Esophagus squamous epithelium (tissue), 5 donors: ENCODE measurements at regions not wholly inside any gene's neighbourhood (a gene's known extent, or its start where the extent isn't known, plus 50 kb on each side); places are given as distances from the start of the nearest gene placed in this dataset.

Experiments used
- DNase-seq: peaks from one replicate; lab custom pipeline; 2025; lab: John Stamatoyannopoulos, UW
- H3K27ac ChIP-seq, 4 donors: fragments of 200-600 bp; sonication (generic); one replicate each; pipeline ENCODE4 v1.5.1; 2016 to 2019; ENCODE audit warnings: mild to moderate bottlenecking in 1 of 4
- H3K27me3 ChIP-seq, 4 donors: fragments of 200-600 bp; sonication (generic); 1 replicate in 3 of 4; 2 replicates in 1 of 4; pipeline versions ENCODE4 v1.5.1 to v1.6.0; 2017 to 2021; ENCODE audit warnings: antibody characterized with exemption in 1 of 4
- H3K36me3 ChIP-seq, 3 donors: fragments of 200-600 bp; sonication (generic); one replicate each; pipeline ENCODE4 v1.5.1; 2016 to 2019
- H3K4me1 ChIP-seq, 3 donors: fragments of 200-600 bp; sonication (generic); one replicate each; pipeline ENCODE4 v1.5.1; 2017 to 2019
- H3K4me3 ChIP-seq, 4 donors: fragments of 200-600 bp; sonication (generic); 1 replicate in 3 of 4; 2 replicates in 1 of 4; pipeline ENCODE4 v1.5.1; 2016 to 2019; ENCODE audit warnings: mild to moderate bottlenecking in 2 of 4, moderate library complexity in 1 of 4
- H3K9me3 ChIP-seq, 3 donors: fragments of 200-600 bp; sonication (generic); one replicate each; pipeline ENCODE4 v1.5.1; 2016 to 2019
- CTCF ChIP-seq, 6 experiments: fragments of 450-650 bp in 4 of 6; fragments of 200-600 bp in 2 of 6; sonication (generic) in 2 of 6; IDR thresholded peaks; one replicate each; pipeline ENCODE4 v1.5.1; 2016 to 2019; ENCODE audit warnings: antibody characterized with exemption in 6 of 6, mild to moderate bottlenecking in 4 of 6, moderate library complexity in 4 of 6
- POLR2A ChIP-seq, 4 donors: fragments of 450-650 bp; IDR thresholded peaks; one replicate each; pipeline ENCODE4 v1.6.1; 2017; ENCODE audit warnings: antibody characterized with exemption in 4 of 4, mild to moderate bottlenecking in 4 of 4, moderate library complexity in 3 of 4
- WGBS, 2 donors: methylation state at CpG; one replicate each; pipeline ENCODE4 v1.1.5; 2018; 5-methylcytosine and 5-hydroxymethylcytosine counted together
- intact Hi-C: fragments of 100-400 bp; cut with DNase I; formaldehyde crosslinking; loops from one replicate; pipeline ENCODE4 v1.15.0; 2022
- donor health status: DM: yes; HTN: yes; CAD: no.

GRCh38 chr18:42310956-42311355 is 355.9 kb downstream of the PIK3C3 start:
- 32 to 45% methylated on average over 3 of the region's 3 CpGs for WGBS, 2 donors
- TF ChIP-seq POLR2A (IDR thresholded peaks at IDR 0.05): no peak
- H3K4me3 ChIP-seq: no peak overlapping the region
- no peaks in the 10 kb centered on the region for H3K4me1 ChIP-seq
- no peak overlapping the region for H3K27ac ChIP-seq
- H3K36me3 ChIP-seq: no peaks in the 10 kb centered on the region
- H3K9me3 ChIP-seq: no peaks in the 10 kb centered on the region
- intact Hi-C loops: no loop called here
- DNase-seq: no peak
- no peaks in the 10 kb centered on the region for H3K27me3 ChIP-seq

- H3K27ac ChIP-seq: no peak overlapping the region
- H3K4me3 ChIP-seq: no peak overlapping the region
- H3K36me3 ChIP-seq: no peaks in the 10 kb centered on the region
- H3K27me3 ChIP-seq: no peaks in the 10 kb centered on the region
- WGBS, 2 donors: 58 to 61% methylated on average over 1 of the region's 1 CpG
- H3K9me3 ChIP-seq: no peaks in the 10 kb centered on the region
- DNase-seq: no peak
- intact Hi-C loops: no loop called here
- TF ChIP-seq POLR2A (IDR thresholded peaks at IDR 0.05) (no peak), CTCF (IDR thresholded peaks at IDR 0.05) (no peak)
- no peaks in the 10 kb centered on the region for H3K4me1 ChIP-seq
Measured at GRCh38 chr18:42326752-42327151, 371.7 kb downstream of the PIK3C3 start.

- WGBS, 2 donors: 47 to 50% methylated on average over 1 of the region's 1 CpG
- Histone ChIP-seq H3K27me3 (no peaks in the 10 kb centered on the region), H3K4me3 (no peak overlapping the region), H3K4me1 (no peaks in the 10 kb centered on the region), H3K36me3 (no peaks in the 10 kb centered on the region), H3K27ac (no peak overlapping the region), H3K9me3 (no peaks in the 10 kb centered on the region)
- intact Hi-C loops: no loop called here
- DNase-seq: no peak
- TF ChIP-seq POLR2A (IDR thresholded peaks at IDR 0.05) (no peak), CTCF (IDR thresholded peaks at IDR 0.05) (no peak)
Measured at GRCh38 chr18:42328931-42329330, 373.9 kb downstream of the PIK3C3 start.

- no peaks in the 10 kb centered on the region for H3K4me1 ChIP-seq
- WGBS, 2 donors: 73 to 89% methylated on average over 3 of the region's 3 CpGs
- H3K27ac ChIP-seq: no peak overlapping the region
- no peaks in the 10 kb centered on the region for H3K36me3 ChIP-seq
- intact Hi-C loops: no loop called here
- H3K27me3 ChIP-seq: no peaks in the 10 kb centered on the region
- H3K9me3 ChIP-seq: no peaks in the 10 kb centered on the region
- TF ChIP-seq CTCF (IDR thresholded peaks at IDR 0.05): no peak
- TF ChIP-seq POLR2A (IDR thresholded peaks at IDR 0.05): no peak
- no peak for DNase-seq
- H3K4me3 ChIP-seq: no peak overlapping the region
Measured at GRCh38 chr18:42330296-42330695, 375.3 kb downstream of the PIK3C3 start.

GRCh38 chr18:42333558-42333957 is 378.5 kb downstream of the PIK3C3 start:
- peaks cover 0 to 5% (median 0%) of the 10 kb centered on the region in 3 donors for H3K9me3 ChIP-seq
- 71 to 72% methylated on average over 3 of the region's 3 CpGs for WGBS, 2 donors
- no peaks in the 10 kb centered on the region for H3K4me1 ChIP-seq
- no peak for DNase-seq
- TF ChIP-seq POLR2A (IDR thresholded peaks at IDR 0.05): no peak
- no peak for TF ChIP-seq CTCF (IDR thresholded peaks at IDR 0.05)
- no peaks in the 10 kb centered on the region for H3K27me3 ChIP-seq
- no peak overlapping the region for H3K4me3 ChIP-seq
- H3K36me3 ChIP-seq: no peaks in the 10 kb centered on the region
- H3K27ac ChIP-seq: no peak overlapping the region
- intact Hi-C loops: no loop called here

- H3K27ac ChIP-seq: no peak overlapping the region
- intact Hi-C loops: no loop called here
- no peaks in the 10 kb centered on the region for H3K4me1 ChIP-seq
- DNase-seq: no peak
- TF ChIP-seq CTCF (IDR thresholded peaks at IDR 0.05) (no peak), POLR2A (IDR thresholded peaks at IDR 0.05) (no peak)
- no peaks in the 10 kb centered on the region for H3K36me3 ChIP-seq
- H3K9me3 ChIP-seq: peaks cover 0 to 5% (median 0%) of the 10 kb centered on the region in 3 donors
- no peak overlapping the region for H3K4me3 ChIP-seq
- H3K27me3 ChIP-seq: no peaks in the 10 kb centered on the region
Measured at GRCh38 chr18:42334931-42335330, 379.9 kb downstream of the PIK3C3 start.
